ENCODE measurements at regions not wholly inside any gene's neighbourhood (a gene's known extent, or its start where the extent isn't known, plus 50 kb on each side); places are given as distances from the start of the nearest gene placed in this dataset.

GRCh38 chr4:62414563-62414962 lies 1214.4 kb downstream of the ADGRL3 start:
- no peak for DNase-seq

DNA sequence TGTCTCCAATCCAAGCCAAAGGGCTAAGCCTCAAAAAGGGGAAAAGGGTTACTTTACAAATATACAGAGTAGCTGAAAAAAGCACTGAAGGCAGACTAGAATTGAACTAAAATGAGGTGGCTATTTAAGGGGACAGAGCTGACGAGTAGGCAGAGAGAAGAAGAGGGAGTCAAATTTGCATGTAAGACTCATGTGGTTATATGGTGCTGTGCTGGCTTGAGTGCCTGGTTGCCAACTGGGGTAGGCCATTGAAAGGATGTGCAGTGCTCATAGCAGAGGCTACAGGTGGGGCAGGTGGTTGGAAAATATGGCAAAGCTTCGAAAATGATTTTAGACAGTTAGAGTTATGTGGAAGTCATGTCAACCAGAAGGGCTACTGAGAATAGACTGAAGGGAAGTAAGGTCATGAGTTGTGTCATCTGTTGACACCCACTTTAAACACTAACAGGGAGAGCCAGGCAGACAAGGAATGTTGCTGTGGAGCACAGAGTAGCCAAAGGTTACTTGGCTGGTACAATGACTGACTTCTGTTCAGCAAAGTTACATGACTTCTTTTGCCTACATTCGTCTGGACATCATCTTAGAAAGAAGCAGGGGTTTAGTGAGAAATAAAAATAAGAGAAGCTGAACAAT lies 1210.4 kb downstream of the ADGRL3 start:
- no peak for DNase-seq

DNA sequence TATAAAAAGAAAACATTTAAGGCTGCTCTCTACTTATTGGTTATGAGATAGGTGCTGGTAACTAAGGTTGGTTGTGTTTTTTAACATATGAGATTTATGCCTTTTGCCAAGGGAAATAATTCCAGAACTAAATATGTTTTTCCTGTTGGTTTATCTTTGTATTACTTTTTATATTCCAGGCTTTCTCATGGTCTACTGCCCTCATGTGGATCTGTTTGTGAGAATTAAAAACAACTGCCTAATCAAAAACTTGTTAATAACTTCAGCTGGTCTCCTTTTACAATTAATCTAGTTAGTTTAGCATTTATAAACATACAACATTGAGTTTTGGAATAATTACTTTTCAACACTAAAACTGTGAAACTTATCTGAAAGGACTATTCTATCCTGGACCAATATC lies 1208.3 kb downstream of the ADGRL3 start:
- no peak for DNase-seq

DNA sequence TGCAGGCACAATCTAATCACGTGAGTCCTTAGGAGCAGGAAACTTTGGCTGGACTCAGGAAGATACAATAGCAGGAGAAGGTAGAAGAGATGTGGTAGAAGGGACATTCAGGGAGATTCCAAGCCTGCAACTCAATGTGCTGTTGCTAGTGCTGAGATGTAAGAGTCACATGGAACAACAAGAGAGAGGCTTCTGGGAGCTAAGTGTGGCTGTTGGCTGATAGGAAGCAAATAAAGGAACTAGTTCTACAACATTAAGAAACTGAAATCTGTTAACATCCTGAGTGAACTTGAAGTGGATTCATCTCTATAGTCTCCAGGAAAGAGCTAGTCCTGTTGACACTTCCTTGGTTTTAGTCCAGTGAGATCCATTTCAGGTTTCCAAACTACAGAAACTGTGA lies 1207.4 kb downstream of the ADGRL3 start:
- no peak for DNase-seq

- no peak for DNase-seq
Measured at GRCh38 chr4:62402088-62402806, 1202.1 kb downstream of the ADGRL3 start.

DNA sequence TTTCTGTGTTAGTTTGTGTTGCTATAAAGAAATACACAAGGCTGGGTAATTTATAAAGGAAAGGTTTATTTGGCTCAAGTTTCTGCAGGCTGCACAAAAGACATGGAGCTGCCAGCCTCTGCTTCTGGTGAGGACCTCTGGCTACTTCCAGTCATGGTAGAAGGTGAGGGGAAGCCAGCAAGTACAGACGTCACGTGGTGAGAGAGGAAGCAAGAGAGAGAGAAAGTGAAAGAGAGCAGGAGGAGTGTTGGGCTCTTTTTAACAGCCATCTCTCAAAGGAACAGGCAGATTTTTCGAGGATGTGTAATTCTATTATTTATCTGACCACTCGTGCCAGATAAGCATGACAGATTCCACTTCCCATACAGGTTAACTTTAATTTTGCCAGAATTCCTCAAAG lies 1199.1 kb downstream of the ADGRL3 start:
- DNase-seq = no peak

GRCh38 chr4:62398318-62398717 lies 1198.2 kb downstream of the ADGRL3 start:
- no peak for DNase-seq

GRCh38 chr4:62394766-62395165 lies 1194.6 kb downstream of the ADGRL3 start:
- no peak for DNase-seq

- no peak for DNase-seq
Measured at GRCh38 chr4:62387808-62388207, 1187.7 kb downstream of the ADGRL3 start.

- no peak for DNase-seq
Measured at GRCh38 chr4:62377700-62378099, 1177.6 kb downstream of the ADGRL3 start.

- DNase-seq = no peak
Measured at GRCh38 chr4:62377245-62377644, 1177.1 kb downstream of the ADGRL3 start.

- DNase-seq = no peak
Measured at GRCh38 chr4:62366939-62367338, 1166.8 kb downstream of the ADGRL3 start.

DNA sequence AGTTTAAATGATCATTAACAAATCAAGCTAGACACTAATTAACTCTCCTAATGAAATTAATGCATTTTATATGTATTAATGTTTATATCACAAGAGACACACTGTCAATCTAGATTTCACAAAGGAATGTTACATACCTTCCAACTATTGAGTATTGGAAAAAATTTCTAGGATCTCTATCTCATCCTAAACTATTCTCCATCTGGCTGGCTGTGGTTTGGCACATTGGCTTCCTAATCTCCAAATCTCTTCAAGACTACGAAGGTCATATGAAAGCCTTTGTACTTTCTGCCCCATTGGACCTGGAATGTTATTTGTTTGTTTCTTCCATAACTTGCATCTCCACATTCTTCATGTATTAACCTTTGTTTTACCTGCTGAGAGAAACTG lies 1160.0 kb downstream of the ADGRL3 start:
- no peak for DNase-seq

DNA sequence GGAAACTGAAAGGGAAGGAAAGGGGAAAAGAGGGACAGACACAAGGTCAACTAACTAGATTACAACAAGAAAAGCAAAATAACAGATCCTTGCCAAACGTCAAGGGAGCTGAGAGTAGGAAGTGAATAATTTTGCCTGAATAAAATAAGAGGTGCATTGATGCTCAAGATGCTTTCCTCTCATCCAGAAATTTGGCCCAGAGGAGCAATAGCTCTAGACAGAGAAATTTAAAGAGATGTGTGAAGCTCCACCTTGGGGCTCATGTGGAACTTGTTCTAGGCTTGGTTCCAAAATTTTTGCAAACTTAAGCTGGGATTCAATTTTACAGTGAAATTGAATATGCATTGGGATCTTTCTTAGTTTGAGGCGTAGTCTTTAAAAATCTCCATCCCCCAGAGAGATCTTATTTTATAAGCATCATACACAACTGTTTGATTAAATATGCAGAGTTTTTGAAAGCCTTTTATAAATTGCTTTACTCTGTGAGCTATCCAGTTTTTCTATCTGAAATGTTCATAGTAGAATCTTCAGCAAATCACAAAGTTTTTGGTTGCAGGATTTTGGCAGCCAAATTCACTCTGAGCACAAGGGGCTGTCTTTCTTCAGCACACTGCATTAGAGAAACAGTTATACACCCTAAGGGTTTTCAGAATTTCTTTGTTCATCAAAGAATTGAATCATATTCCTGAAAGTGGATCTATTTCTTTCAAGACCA lies 1159.5 kb downstream of the ADGRL3 start:
- no peak for DNase-seq

- no peak for DNase-seq
Measured at GRCh38 chr4:62344915-62345314, 1144.8 kb downstream of the ADGRL3 start.

DNA sequence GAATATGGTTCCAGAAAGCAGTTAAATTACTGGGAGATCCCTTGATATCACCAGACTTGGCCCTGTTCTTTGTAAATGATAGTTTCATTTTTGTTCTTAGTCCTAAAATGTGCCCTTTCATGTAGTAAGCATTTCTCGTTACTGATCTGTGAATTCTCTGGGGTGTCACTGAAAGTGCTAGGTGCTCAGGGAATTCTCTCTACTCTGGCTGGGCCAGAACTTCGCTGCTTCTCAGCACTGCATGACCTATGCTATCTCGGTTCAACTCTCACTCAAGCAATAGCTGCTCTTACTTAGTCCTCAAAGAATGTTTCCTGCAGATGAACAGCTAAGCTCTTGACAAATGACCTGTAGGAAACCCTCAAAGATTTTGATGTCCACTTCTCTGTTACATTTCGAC lies 1144.3 kb downstream of the ADGRL3 start:
- DNase-seq = no peak

- DNase-seq = no peak
Measured at GRCh38 chr4:62342346-62342745, 1142.2 kb downstream of the ADGRL3 start.

GRCh38 chr4:62328526-62328925 lies 1128.4 kb downstream of the ADGRL3 start:
- DNase-seq = no peak

GRCh38 chr4:62327612-62328297 lies 1127.6 kb downstream of the ADGRL3 start:
- DNase-seq = no peak

- no peak for DNase-seq
Measured at GRCh38 chr4:62324215-62324614, 1124.1 kb downstream of the ADGRL3 start.

DNA sequence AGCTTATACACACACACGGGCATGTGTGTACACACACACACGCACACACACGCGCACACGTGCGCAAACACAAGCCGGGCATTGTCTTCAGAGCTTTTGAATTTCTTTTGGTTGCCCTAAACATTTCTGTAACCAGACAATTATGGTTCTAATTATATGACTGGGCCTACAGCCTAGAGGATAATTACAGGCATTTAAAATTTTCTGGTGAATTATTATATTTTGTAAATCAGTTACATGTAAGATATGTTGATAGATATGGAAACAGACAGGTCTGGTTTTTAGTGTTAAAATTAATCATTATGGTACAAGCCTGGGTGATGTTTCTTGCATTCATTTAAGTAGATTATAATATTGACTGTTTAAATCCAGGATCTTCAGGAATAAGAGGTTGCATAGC lies 1120.5 kb downstream of the ADGRL3 start:
- DNase-seq = no peak

DNA sequence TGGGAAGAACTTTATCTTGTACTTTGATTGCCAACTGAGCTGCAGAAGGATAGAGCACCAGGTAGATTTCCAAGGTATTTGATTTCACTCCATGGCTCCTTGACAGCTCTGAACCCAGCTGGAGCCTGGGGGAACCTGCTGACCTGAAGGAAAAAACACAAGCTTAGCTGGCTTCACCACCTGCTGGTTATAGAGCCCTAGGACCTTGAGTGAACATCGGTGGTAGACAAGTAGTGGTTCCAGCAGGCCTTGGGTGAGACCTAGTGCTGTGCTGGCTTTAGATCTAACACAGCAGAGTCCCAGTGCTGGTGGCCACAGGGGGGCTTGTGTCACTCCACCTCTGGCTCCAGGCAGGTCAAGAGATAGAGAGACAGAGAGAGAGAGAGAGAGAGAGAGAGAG lies 1102.6 kb downstream of the ADGRL3 start:
- DNase-seq = no peak

- no peak for DNase-seq
Measured at GRCh38 chr4:62301500-62301899, 1101.4 kb downstream of the ADGRL3 start.

DNA sequence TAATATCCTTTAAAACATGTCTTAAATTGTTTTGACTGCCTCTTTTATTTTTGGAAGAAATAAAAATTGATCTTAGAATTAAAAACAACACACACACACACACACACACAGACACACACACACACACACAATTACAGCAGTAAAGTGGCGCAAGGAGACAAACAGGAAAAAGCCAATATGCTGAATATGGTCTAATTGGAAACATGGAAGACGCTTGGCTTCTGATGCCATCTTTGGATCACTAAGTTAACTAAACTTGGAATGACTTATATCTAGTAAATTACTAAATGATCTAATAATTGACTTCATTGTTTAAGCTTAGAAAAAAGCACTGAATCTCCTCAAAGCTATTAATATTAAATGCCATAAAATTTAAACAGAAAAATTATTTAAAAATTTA lies 1093.4 kb downstream of the ADGRL3 start:
- DNase-seq = no peak

All from KG1 (cell line).